ENCODE measurements at regions not wholly inside any gene's neighbourhood (a gene's known extent, or its start where the extent isn't known, plus 50 kb on each side); places are given as distances from the start of the nearest gene placed in this dataset.

GRCh38 chr15:94094310-94094709, 137.1 kb upstream of the MCTP2 start:
- in situ Hi-C loops (cut with MboI) (no loop called here), intact Hi-C loops (cut with micrococcal nuclease; ENCODE audit: unreplicated experiment) (no loop called here)
- H2AFZ ChIP-seq (ENCODE audit: control insufficient read depth, low read depth, low read length) = no peak overlapping the region
- no peak for ATAC-seq
- H3K4me2 ChIP-seq (ENCODE audit: control insufficient read depth, insufficient read depth) = no peak overlapping the region
- no peak overlapping the region for H3K27ac ChIP-seq (ENCODE audit: control insufficient read depth, insufficient read depth)
- H3K9me3 ChIP-seq (replicated peaks; ENCODE audit: control insufficient read depth, insufficient read depth, low read length) = no peaks in the 10 kb centered on the region
- H3K4me1 ChIP-seq (ENCODE audit: control insufficient read depth, insufficient read depth, low read length) = no peaks in the 10 kb centered on the region
- H4K20me1 ChIP-seq (ENCODE audit: control insufficient read depth, insufficient read depth) = no peaks in the 10 kb centered on the region
- no peaks in the 10 kb centered on the region for H3K27me3 ChIP-seq (replicated peaks in 1 of 2; ENCODE audit: control insufficient read depth in 2 of 2, insufficient read depth in 2 of 2, low read length in 1 of 2)
- H3K79me2 ChIP-seq (ENCODE audit: control insufficient read depth, insufficient read depth, low read length) = no peaks in the 10 kb centered on the region
- ChIA-PET RAD21 (ENCODE audit: unreplicated experiment) (no interaction called here), POLR2A (no interaction called here), SMC1A (ENCODE audit: uncharacterized antibody, unreplicated experiment) (no interaction called here), CTCF (interaction anchor here (1.0 kb wide), 1 partner anchor 26 kb away, joined by 3 read pairs; no protein-coding TSS in a partner anchor)
- no peak for FAIRE-seq
- TF ChIP-seq HDGF (IDR thresholded peaks at IDR 0.05) (no peak), PBX3 (IDR thresholded peaks at IDR 0.05; ENCODE audit: insufficient replicate concordance, low read depth, low read length) (no peak), PAX8 (IDR thresholded peaks at IDR 0.05) (no peak)
- H3K36me3 ChIP-seq (ENCODE audit: control insufficient read depth in 2 of 2, insufficient read depth in 2 of 2, low read length in 1 of 2) = no peaks in the 10 kb centered on the region
- no peak overlapping the region for H3K9ac ChIP-seq (ENCODE audit: control insufficient read depth, insufficient read depth, low read length)
- BruUV-seq (replicated peaks) = no TSS peak
- DNase-seq (ENCODE audit: low read depth, low spot score) = no peak
- H3K4me3 ChIP-seq = no peak overlapping the region
- WGBS (ENCODE audit: insufficient coverage, insufficient replicate concordance, low lambda C conversion rate, missing lambda C conversion rate) = 0% methylated on average over 1 of the region's 1 CpG

GRCh38 chr15:94086341-94086740, 145.0 kb upstream of the MCTP2 start:
- no peak for DNase-seq (ENCODE audit: low read depth, low spot score)
- ATAC-seq = no peak
- FAIRE-seq = no peak
- no TSS peak for BruUV-seq (replicated peaks)
- H3K79me2 ChIP-seq (ENCODE audit: control insufficient read depth, insufficient read depth, low read length) = no peaks in the 10 kb centered on the region
- TF ChIP-seq NR2C2 (IDR thresholded peaks at IDR 0.05; ENCODE audit: borderline replicate concordance, control insufficient read depth, insufficient read length, low read depth) (no peak), PAX8 (IDR thresholded peaks at IDR 0.05) (no peak), TAF1 (IDR thresholded peaks at IDR 0.05; ENCODE audit: borderline replicate concordance, low read depth, low read length) (no peak), EGR1 (IDR thresholded peaks at IDR 0.05; ENCODE audit: borderline replicate concordance in 1 of 2, low read depth in 2 of 2, low read length in 2 of 2) (no peak), HDGF (IDR thresholded peaks at IDR 0.05) (no peak), ZBTB11 (CRISPR knock-in tag; IDR thresholded peaks at IDR 0.05) (no peak), CBX3 (IDR thresholded peaks at IDR 0.05; ENCODE audit: borderline replicate concordance, low read depth) (no peak), CREB1 (IDR thresholded peaks at IDR 0.05; ENCODE audit: low read depth) (no peak), HDAC2 (IDR thresholded peaks at IDR 0.05) (no peak), CBX5 (IDR thresholded peaks at IDR 0.05; ENCODE audit: low read depth) (no peak), GATAD2B (conservative IDR thresholded peaks at IDR 0.05; ENCODE audit: low read depth) (no peak), SIX5 (IDR thresholded peaks at IDR 0.05; ENCODE audit: low read depth, low read length, severe bottlenecking) (no peak), FOXM1 (IDR thresholded peaks at IDR 0.05; ENCODE audit: low read depth, low read length) (no peak), TCF12 (IDR thresholded peaks at IDR 0.05; ENCODE audit: low read depth, low read length) (no peak), SP1 (IDR thresholded peaks at IDR 0.05; ENCODE audit: low read depth, low read length) (no peak), PML (IDR thresholded peaks at IDR 0.05; ENCODE audit: low read length) (no peak)
- ChIA-PET CTCF (interaction anchor here (0.6 to 1.2 kb wide), 3 partner anchors 21 to 98 kb away, joined by 3 read pairs; no protein-coding TSS in a partner anchor), SMC1A (ENCODE audit: uncharacterized antibody, unreplicated experiment) (no interaction called here), RAD21 (ENCODE audit: unreplicated experiment) (no interaction called here), POLR2A (no interaction called here)
- no peak overlapping the region for H2AFZ ChIP-seq (ENCODE audit: control insufficient read depth, low read depth, low read length)
- no peak overlapping the region for H3K4me3 ChIP-seq
- no peaks in the 10 kb centered on the region for H3K36me3 ChIP-seq (ENCODE audit: control insufficient read depth in 2 of 2, insufficient read depth in 2 of 2, low read length in 1 of 2)
- no peaks in the 10 kb centered on the region for H3K4me1 ChIP-seq (ENCODE audit: control insufficient read depth, insufficient read depth, low read length)
- in situ Hi-C loops (cut with MboI) = no loop called here
- H3K27ac ChIP-seq (ENCODE audit: control insufficient read depth, insufficient read depth) = no peak overlapping the region
- no peak overlapping the region for H3K4me2 ChIP-seq (ENCODE audit: control insufficient read depth, insufficient read depth)
- H4K20me1 ChIP-seq (ENCODE audit: control insufficient read depth, insufficient read depth) = no peaks in the 10 kb centered on the region
- H3K9me3 ChIP-seq (replicated peaks; ENCODE audit: control insufficient read depth, insufficient read depth, low read length) = no peaks in the 10 kb centered on the region
- H3K27me3 ChIP-seq (replicated peaks in 1 of 2; ENCODE audit: control insufficient read depth in 2 of 2, insufficient read depth in 2 of 2, low read length in 1 of 2) = peaks cover 0 to 2% of the 10 kb centered on the region in 2 experiments; a peak in 2 of 4 replicates
- intact Hi-C loops (cut with micrococcal nuclease; ENCODE audit: unreplicated experiment) = no loop called here
- no peak overlapping the region for H3K9ac ChIP-seq (ENCODE audit: control insufficient read depth, insufficient read depth, low read length)

Measured in GM12878 (cell line).